Neural cell (in vitro differentiated cells): ENCODE measurements at regions not wholly inside any gene's neighbourhood (a gene's known extent, or its start where the extent isn't known, plus 50 kb on each side); places are given as distances from the start of the nearest gene placed in this dataset.

Experiments
- H2AFZ ChIP-seq: fragments of 200-600, 300-800 bp; sonication (generic), shearing (Covaris generic); 2 replicates; pipeline ENCODE4 v1.6.0; 2014; ENCODE audit warnings: low read depth, mild to moderate bottlenecking, antibody characterized with exemption, low read length, moderate library complexity
- H3F3A ChIP-seq: fragments of 200-600 bp; shearing (Covaris generic); 2 replicates; pipeline ENCODE4 v1.6.1; 2016; ENCODE audit warnings: mild to moderate bottlenecking, moderate library complexity, mixed read lengths, antibody characterized with exemption, low read length; ENCODE audit not compliant: insufficient read depth, poor library complexity, severe bottlenecking
- H3K27ac ChIP-seq: fragments of 200-600, 300-800 bp; sonication (generic), shearing (Covaris generic); 2 replicates; pipeline ENCODE4 v1.5.1; 2014; ENCODE audit warnings: mild to moderate bottlenecking, low read length, moderate library complexity
- H3K27me3 ChIP-seq: fragments of 300-800, 200-600 bp; sonication (generic), shearing (Covaris generic); 2 replicates; pipeline ENCODE4 v1.6.0; 2014; ENCODE audit warnings: mild to moderate bottlenecking, low read depth, low read length, moderate library complexity; ENCODE audit not compliant: insufficient read depth
- H3K36me3 ChIP-seq: fragments of 300-800, 200-600 bp; sonication (generic), shearing (Covaris generic); 2 replicates; pipeline ENCODE4 v1.5.1; 2014; ENCODE audit warnings: mild to moderate bottlenecking, antibody characterized with exemption, low read length, moderate library complexity; ENCODE audit not compliant: insufficient read depth
- H3K4me2 ChIP-seq: fragments of 300-800, 200-600 bp; sonication (generic), shearing (Covaris generic); 2 replicates; pipeline ENCODE4 v1.6.0; 2014; ENCODE audit warnings: mild to moderate bottlenecking, low read length
- H3K4me3 ChIP-seq: fragments of 300-800, 200-600 bp; sonication (generic), shearing (Covaris generic); 2 replicates; pipeline ENCODE4 v1.5.1; 2014; ENCODE audit warnings: mild to moderate bottlenecking, low read length, moderate library complexity
- H3K79me2 ChIP-seq: fragments of 200-600 bp; shearing (Covaris generic); replicated peaks from 2 replicates; pipeline ENCODE4 v1.6.0; 2014; ENCODE audit warnings: mild to moderate bottlenecking, low read length, moderate library complexity; ENCODE audit not compliant: insufficient read depth
- H3K9ac ChIP-seq: fragments of 300-800, 200-600 bp; sonication (generic), shearing (Covaris generic); 2 replicates; pipeline ENCODE4 v1.6.1; 2016; ENCODE audit warnings: mild to moderate bottlenecking, low read length, mixed read lengths
- H3K9me2 ChIP-seq: fragments of 200-600 bp; shearing (Covaris generic); 2 replicates; pipeline ENCODE4 v1.6.1; 2016; ENCODE audit warnings: mild to moderate bottlenecking, low read length, mixed read lengths; ENCODE audit not compliant: insufficient read depth
- H3K9me3 ChIP-seq: fragments of 200-600, 300-800 bp; sonication (generic), shearing (Covaris generic); 2 replicates; pipeline ENCODE4 v1.6.1; 2016; ENCODE audit warnings: mild to moderate bottlenecking, mixed run types, low read length, moderate library complexity, mixed read lengths
- H4K20me1 ChIP-seq: fragments of 200-600 bp; shearing (Covaris generic); 2 replicates; pipeline ENCODE4 v1.6.1; 2016; ENCODE audit warnings: mild to moderate bottlenecking, mixed run types; ENCODE audit not compliant: insufficient read depth
- CTCF ChIP-seq: fragments of 450-650 bp; IDR thresholded peaks from 2 replicates; pipeline ENCODE4 v1.5.1; 2014; ENCODE audit warnings: antibody characterized with exemption, mild to moderate bottlenecking, moderate library complexity; ENCODE audit not compliant: poor library complexity, severe bottlenecking
- EP300 ChIP-seq: fragments of 450-650 bp; conservative IDR thresholded peaks from 2 replicates; pipeline ENCODE4 v1.6.1; 2014; ENCODE audit warnings: antibody characterized with exemption, mild to moderate bottlenecking, moderate library complexity; ENCODE audit not compliant: poor library complexity, severe bottlenecking
- EZH2 ChIP-seq: fragments of 200-600, 300-800 bp; shearing (Covaris generic), sonication (generic); IDR thresholded peaks from 2 replicates; pipeline ENCODE4 v1.6.1; 2014; ENCODE audit warnings: antibody characterized with exemption, low read length, borderline replicate concordance, mild to moderate bottlenecking; ENCODE audit not compliant: insufficient read depth, poor library complexity, severe bottlenecking
- MXI1 ChIP-seq: fragments of 450-650 bp; conservative IDR thresholded peaks from 2 replicates; pipeline ENCODE4 v1.6.1; 2014; ENCODE audit warnings: antibody characterized with exemption, mild to moderate bottlenecking; ENCODE audit not compliant: poor library complexity, severe bottlenecking
- POLR2AphosphoS5 ChIP-seq: IDR thresholded peaks from 2 replicates; pipeline ENCODE4 v1.6.1; 2012
- RAD21 ChIP-seq: fragments of 450-650 bp; conservative IDR thresholded peaks from 2 replicates; pipeline ENCODE4 v1.6.1; 2014; ENCODE audit warnings: antibody characterized with exemption, mild to moderate bottlenecking, moderate library complexity
- SMC3 ChIP-seq: fragments of 450-650 bp; conservative IDR thresholded peaks from 2 replicates; pipeline ENCODE4 v1.6.1; 2014; ENCODE audit warnings: antibody characterized with exemption, mild to moderate bottlenecking, moderate library complexity; ENCODE audit not compliant: poor library complexity
- TAF1 ChIP-seq: IDR thresholded peaks from 2 replicates; pipeline ENCODE4 v1.6.1; 2012; ENCODE audit warnings: low read depth
- TF ChIP-seq, protein P1 (sequence below): IDR thresholded peaks from 2 replicates; pipeline ENCODE4 v1.6.1; 2012; ENCODE audit warnings: borderline replicate concordance

DNA sequence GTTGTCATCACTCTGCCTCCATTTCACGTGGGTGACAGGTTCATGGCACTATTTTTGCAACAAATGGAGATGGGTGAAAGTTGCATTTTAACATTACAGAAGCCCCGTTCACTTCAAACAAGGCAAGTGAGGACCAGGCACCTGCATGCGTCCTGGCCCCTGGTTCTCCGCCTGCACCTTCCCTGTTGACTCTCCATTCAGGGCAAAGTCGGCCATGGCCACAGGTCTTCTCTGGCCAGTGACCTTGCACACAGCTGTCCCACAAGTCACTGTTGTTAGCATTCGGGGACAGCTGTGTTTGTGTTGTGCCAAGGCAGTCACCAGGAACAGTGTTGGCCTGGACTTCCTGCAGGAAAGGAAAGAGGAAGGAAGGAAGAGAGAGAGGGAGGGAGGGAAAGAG, 554.9 kb downstream of the TCERG1L start:
- H3K9me2 ChIP-seq, result no peaks in the 10 kb centered on the region
- H3K27ac ChIP-seq, result no peak overlapping the region
- H2AFZ ChIP-seq, result no peak overlapping the region
- no peak overlapping the region for H3K4me2 ChIP-seq
- TF ChIP-seq RAD21 (no peak), CTCF (no peak), MXI1 (no peak), EP300 (no peak), EZH2 (no peak), TAF1 (no peak), SMC3 (no peak), POLR2AphosphoS5 (no peak)
- TF ChIP-seq, protein P1, sequence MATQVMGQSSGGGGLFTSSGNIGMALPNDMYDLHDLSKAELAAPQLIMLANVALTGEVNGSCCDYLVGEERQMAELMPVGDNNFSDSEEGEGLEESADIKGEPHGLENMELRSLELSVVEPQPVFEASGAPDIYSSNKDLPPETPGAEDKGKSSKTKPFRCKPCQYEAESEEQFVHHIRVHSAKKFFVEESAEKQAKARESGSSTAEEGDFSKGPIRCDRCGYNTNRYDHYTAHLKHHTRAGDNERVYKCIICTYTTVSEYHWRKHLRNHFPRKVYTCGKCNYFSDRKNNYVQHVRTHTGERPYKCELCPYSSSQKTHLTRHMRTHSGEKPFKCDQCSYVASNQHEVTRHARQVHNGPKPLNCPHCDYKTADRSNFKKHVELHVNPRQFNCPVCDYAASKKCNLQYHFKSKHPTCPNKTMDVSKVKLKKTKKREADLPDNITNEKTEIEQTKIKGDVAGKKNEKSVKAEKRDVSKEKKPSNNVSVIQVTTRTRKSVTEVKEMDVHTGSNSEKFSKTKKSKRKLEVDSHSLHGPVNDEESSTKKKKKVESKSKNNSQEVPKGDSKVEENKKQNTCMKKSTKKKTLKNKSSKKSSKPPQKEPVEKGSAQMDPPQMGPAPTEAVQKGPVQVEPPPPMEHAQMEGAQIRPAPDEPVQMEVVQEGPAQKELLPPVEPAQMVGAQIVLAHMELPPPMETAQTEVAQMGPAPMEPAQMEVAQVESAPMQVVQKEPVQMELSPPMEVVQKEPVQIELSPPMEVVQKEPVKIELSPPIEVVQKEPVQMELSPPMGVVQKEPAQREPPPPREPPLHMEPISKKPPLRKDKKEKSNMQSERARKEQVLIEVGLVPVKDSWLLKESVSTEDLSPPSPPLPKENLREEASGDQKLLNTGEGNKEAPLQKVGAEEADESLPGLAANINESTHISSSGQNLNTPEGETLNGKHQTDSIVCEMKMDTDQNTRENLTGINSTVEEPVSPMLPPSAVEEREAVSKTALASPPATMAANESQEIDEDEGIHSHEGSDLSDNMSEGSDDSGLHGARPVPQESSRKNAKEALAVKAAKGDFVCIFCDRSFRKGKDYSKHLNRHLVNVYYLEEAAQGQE, result no peak
- H3F3A ChIP-seq, result no peaks in the 10 kb centered on the region
- H4K20me1 ChIP-seq, result no peaks in the 10 kb centered on the region
- H3K79me2 ChIP-seq, result no peaks in the 10 kb centered on the region
- no peak overlapping the region for H3K4me3 ChIP-seq
- no peak overlapping the region for H3K9ac ChIP-seq
- no peaks in the 10 kb centered on the region for H3K9me3 ChIP-seq
- no peaks in the 10 kb centered on the region for H3K36me3 ChIP-seq
- no peaks in the 10 kb centered on the region for H3K27me3 ChIP-seq

GRCh38 chr10:130757271-130757670, 554.2 kb downstream of the TCERG1L start:
- H3K4me2 ChIP-seq, result no peak overlapping the region
- TF ChIP-seq EZH2 (no peak), MXI1 (no peak), SMC3 (no peak), RAD21 (no peak), TAF1 (no peak)
- TF ChIP-seq, protein P1, result no peak
- no peak overlapping the region for H3K9ac ChIP-seq
- no peak overlapping the region for H3K4me3 ChIP-seq
- H2AFZ ChIP-seq, result no peak overlapping the region
- no peaks in the 10 kb centered on the region for H3K27me3 ChIP-seq
- no peak overlapping the region for H3K27ac ChIP-seq
- no peaks in the 10 kb centered on the region for H3K79me2 ChIP-seq
- no peaks in the 10 kb centered on the region for H3K36me3 ChIP-seq
- H3K9me3 ChIP-seq, result no peaks in the 10 kb centered on the region
- no peaks in the 10 kb centered on the region for H3F3A ChIP-seq
- no peaks in the 10 kb centered on the region for H4K20me1 ChIP-seq
- H3K9me2 ChIP-seq, result no peaks in the 10 kb centered on the region
